Esophagus muscularis mucosa (tissue), 4 donors: ENCODE measurements at regions not wholly inside any gene's neighbourhood (a gene's known extent, or its start where the extent isn't known, plus 50 kb on each side); places are given as distances from the start of the nearest gene placed in this dataset.

Experiments
- DNase-seq: peaks from one replicate; pipeline ENCODE4 v3.0.0-alpha.2; 2017; ENCODE audit errors: extremely low spot score
- H3K27ac ChIP-seq, 4 donors: fragments of 200-600 bp; sonication (generic); replicated peaks in 1 of 4; 1 replicate in 3 of 4; 2 replicates in 1 of 4; pipeline ENCODE4 v1.5.1; 2016 to 2019; ENCODE audit warnings: mild to moderate bottlenecking in 1 of 4
- H3K27me3 ChIP-seq, 4 donors: fragments of 200-600 bp; sonication (generic); one replicate each; pipeline versions ENCODE4 v1.5.1 to v1.6.0; 2016 to 2019
- H3K36me3 ChIP-seq, 4 donors: fragments of 200-600 bp; sonication (generic); one replicate each; pipeline ENCODE4 v1.5.1; 2016 to 2019
- H3K4me1 ChIP-seq, 4 donors: fragments of 200-600 bp; sonication (generic); one replicate each; pipeline ENCODE4 v1.5.1; 2016 to 2019
- H3K4me3 ChIP-seq, 4 donors: fragments of 200-600 bp; sonication (generic); 1 replicate in 2 of 4; 2 replicates in 2 of 4; pipeline ENCODE4 v1.5.1; 2016 to 2019; ENCODE audit warnings: mild to moderate bottlenecking in 4 of 4, moderate library complexity in 1 of 4
- H3K9me3 ChIP-seq, 4 donors: fragments of 200-600 bp; sonication (generic); 1 replicate in 3 of 4; 2 replicates in 1 of 4; pipeline ENCODE4 v1.5.1; 2016 to 2019
- EP300 ChIP-seq: sonication (generic); formaldehyde crosslinking; IDR thresholded peaks from one replicate; pipeline ENCODE4 v1.6.1; 2017; ENCODE audit warnings: antibody characterized with exemption
- POLR2A ChIP-seq: fragments of 450-650 bp; IDR thresholded peaks from one replicate; pipeline ENCODE4 v1.6.1; 2017; ENCODE audit warnings: antibody characterized with exemption, moderate library complexity, mild to moderate bottlenecking, low read depth
- POLR2AphosphoS5 ChIP-seq, 2 donors: sonication (generic); formaldehyde crosslinking; IDR thresholded peaks; one replicate each; pipeline ENCODE4 v1.6.1; 2017; ENCODE audit warnings: antibody characterized with exemption in 2 of 2
- WGBS: methylation state at CpG from one replicate; pipeline ENCODE4 v1.1.5; 2018; 5-methylcytosine and 5-hydroxymethylcytosine counted together
- intact Hi-C: fragments of 100-400 bp; cut with DNase I; formaldehyde crosslinking; loops from one replicate; pipeline ENCODE4 v1.15.1; 2023
- TF ChIP-seq, protein P1 (sequence below), 3 experiments: fragments of 200-600 bp in 2 of 3; fragments of 450-650 bp in 1 of 3; sonication (generic) in 2 of 3; IDR thresholded peaks; one replicate each; pipeline ENCODE4 v1.5.1; 2017 to 2019; ENCODE audit warnings: antibody characterized with exemption in 3 of 3, mild to moderate bottlenecking in 2 of 3, moderate library complexity in 1 of 3

DNA sequence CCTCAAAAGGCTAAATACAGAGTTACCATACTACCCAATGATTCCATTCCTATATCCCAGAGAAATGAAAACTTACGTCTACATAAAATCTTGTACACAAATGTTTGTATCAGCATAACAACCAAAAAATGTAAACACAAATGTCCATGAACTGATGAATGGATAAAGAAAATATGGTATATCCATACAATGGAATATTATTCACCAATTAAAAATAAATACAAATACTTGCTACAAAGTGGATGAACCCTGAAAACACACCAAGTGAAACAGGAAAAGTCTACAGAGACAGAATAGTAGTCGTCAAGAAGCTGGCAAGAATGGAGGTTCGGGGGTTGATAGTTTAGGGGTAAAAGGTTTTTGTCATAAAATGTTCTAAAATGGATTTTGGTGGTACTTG is 54.0 kb upstream of the ANKRD28 start:
- Histone ChIP-seq H3K4me1 (peaks cover 0 to under 1% (median 0%) of the 10 kb centered on the region in 4 donors), H3K36me3 (peaks cover 0 to 5% (median 0%) of the 10 kb centered on the region in 4 donors), H3K4me3 (no peak overlapping the region), H3K9me3 (no peaks in the 10 kb centered on the region), H3K27ac (no peak overlapping the region), H3K27me3 (no peaks in the 10 kb centered on the region)
- DNase-seq, result no peak
- TF ChIP-seq EP300, result no peak
- 99% methylated on average over 3 of the region's 3 CpGs for WGBS
- intact Hi-C loops, result no loop called here

DNA sequence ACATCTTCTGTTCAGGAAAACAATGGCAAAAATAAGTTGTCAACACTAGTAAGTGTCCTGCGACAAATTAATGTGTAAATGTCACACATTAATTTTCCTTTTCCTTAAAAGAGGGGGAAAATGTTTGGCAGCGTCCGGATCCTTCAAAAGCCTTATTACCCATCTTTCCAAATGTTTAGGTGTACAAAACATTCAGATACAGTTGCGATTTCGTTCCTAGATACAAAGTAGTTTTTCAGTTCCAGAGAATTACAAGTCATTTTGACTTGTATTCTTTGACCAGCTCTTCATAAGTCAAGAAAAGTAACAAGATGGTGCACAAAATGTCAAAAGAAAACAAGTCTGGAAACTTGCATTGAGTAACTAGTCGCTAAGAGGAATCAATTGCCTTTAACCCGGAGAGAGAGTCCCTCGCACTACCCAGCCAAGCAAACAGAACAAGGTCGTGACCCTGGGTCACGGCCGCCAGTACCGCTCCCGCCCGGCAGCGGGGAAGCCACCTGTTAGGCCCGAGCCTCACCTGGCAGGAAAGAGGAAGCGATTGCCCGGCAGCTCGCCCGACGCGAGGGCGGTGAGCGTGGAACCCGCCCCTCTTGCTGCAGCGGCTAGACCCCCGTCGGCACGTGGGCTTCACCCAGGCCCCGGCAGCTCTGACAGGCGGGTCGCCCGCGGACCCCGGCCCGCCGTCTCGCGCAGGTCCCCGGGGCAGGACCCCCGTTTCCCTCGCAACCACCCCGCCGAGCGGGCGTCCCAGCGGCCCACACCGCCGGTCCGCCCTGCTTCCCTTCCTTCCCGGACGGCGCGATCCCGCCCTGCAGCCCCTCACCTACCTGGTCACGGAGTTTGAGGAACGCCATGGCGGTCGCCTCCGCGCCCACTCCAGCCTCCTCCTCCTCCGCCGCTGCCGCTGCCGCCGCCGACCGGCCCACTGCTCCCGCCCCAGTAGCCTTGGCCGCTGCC is 61.0 kb upstream of the ANKRD28 start:
- Histone ChIP-seq H3K4me1 (peaks cover 9 to 30% (median 24%) of the 10 kb centered on the region in 4 donors), H3K27ac (peak overlapping the region; percentile 76 to 86 (median 78)), H3K36me3 (no peaks in the 10 kb centered on the region), H3K27me3 (no peaks in the 10 kb centered on the region), H3K9me3 (no peaks in the 10 kb centered on the region), H3K4me3 (peak overlapping the region; percentile 75 to 99 (median 95))
- no peak for DNase-seq
- TF ChIP-seq, protein P1, sequence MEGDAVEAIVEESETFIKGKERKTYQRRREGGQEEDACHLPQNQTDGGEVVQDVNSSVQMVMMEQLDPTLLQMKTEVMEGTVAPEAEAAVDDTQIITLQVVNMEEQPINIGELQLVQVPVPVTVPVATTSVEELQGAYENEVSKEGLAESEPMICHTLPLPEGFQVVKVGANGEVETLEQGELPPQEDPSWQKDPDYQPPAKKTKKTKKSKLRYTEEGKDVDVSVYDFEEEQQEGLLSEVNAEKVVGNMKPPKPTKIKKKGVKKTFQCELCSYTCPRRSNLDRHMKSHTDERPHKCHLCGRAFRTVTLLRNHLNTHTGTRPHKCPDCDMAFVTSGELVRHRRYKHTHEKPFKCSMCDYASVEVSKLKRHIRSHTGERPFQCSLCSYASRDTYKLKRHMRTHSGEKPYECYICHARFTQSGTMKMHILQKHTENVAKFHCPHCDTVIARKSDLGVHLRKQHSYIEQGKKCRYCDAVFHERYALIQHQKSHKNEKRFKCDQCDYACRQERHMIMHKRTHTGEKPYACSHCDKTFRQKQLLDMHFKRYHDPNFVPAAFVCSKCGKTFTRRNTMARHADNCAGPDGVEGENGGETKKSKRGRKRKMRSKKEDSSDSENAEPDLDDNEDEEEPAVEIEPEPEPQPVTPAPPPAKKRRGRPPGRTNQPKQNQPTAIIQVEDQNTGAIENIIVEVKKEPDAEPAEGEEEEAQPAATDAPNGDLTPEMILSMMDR (IDR thresholded peaks at IDR 0.05), result peak in 1 of 3 experiments; percentile 27
- TF ChIP-seq POLR2AphosphoS5 (IDR thresholded peaks at IDR 0.05), result peak in 1 of 2 donors; percentile 32
- TF ChIP-seq EP300, result no peak
- TF ChIP-seq POLR2A, result no peak
- intact Hi-C loops, result no loop called here
- WGBS, result 21% methylated on average over 14 of the region's 70 CpGs

DNA sequence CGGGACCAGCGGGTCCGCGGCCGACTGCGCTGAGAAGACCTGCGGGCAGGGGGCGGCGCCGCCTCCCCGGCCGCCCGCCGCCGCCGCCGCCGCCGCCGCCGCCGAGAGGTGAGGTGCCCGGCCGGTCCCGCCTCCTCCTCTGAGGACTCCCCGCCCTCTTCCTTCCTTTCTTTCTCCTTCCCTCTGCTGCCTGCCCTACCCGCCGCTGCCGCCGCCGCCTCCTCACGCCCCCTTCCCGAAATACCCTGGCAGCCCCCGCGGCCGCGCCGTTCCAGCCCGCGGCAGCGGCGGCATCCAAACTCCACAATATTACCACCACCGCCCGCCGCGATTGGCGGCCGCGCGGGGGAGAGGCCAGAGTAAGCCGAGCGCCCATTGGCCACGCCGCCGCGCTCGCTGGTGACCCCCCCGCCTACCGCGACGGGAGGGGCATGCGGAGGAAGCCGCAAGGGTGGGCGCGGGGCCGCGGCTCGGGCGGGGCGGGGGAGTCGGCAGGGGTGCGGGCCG is 61.8 kb upstream of the ANKRD28 start:
- WGBS, result no CpG with 5 or more reads among the region's 73 CpGs
- TF ChIP-seq POLR2AphosphoS5 (IDR thresholded peaks at IDR 0.05) (peak; percentile 75 to 79), POLR2A (no peak)
- Histone ChIP-seq H3K9me3 (no peaks in the 10 kb centered on the region), H3K27me3 (no peaks in the 10 kb centered on the region), H3K4me1 (peaks cover 9 to 30% (median 24%) of the 10 kb centered on the region in 4 donors), H3K27ac (peak overlapping the region; percentile 76 to 86 (median 78)), H3K36me3 (no peaks in the 10 kb centered on the region), H3K4me3 (peak overlapping the region; percentile 75 to 99 (median 95))
- DNase-seq, result no peak
- intact Hi-C loops, result no loop called here

- H3K36me3 ChIP-seq, result no peaks in the 10 kb centered on the region
- H3K27ac ChIP-seq, result peak overlapping the region; percentile 76 to 86 (median 78)
- no peaks in the 10 kb centered on the region for H3K27me3 ChIP-seq
- H3K9me3 ChIP-seq, result no peaks in the 10 kb centered on the region
- TF ChIP-seq EP300 (no peak), POLR2A (no peak), POLR2AphosphoS5 (IDR thresholded peaks at IDR 0.05) (no peak)
- TF ChIP-seq, protein P1 (IDR thresholded peaks at IDR 0.05), result no peak
- intact Hi-C loops, result no loop called here
- H3K4me1 ChIP-seq, result peaks cover 9 to 30% (median 24%) of the 10 kb centered on the region in 4 donors
- H3K4me3 ChIP-seq, result peak overlapping the region; percentile 75 to 99 (median 95)
- WGBS, result 2% methylated on average over 46 of the region's 55 CpGs
- DNase-seq, result no peak
These were observed 62.5 kb upstream of the ANKRD28 start for GRCh38 chr3:15860014-15860934.

DNA sequence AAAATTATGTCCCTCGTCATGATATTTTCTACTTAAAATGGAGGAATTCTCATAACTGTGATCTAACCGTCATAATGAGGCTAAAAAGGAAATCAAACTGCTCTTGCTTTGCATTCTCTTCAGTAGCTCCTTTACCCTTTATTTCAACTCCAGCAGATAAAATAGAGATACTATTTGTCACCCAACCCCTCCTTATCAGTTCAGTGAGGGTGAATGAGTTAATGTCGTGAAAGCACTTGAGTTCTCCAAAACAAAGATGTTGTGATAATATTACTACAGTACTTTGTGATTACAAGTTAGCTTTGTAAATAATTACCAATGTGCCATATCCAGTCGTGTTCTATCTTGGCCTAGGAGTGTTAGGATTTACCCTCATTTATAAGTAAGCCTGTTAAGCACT is 63.4 kb upstream of the ANKRD28 start:
- Histone ChIP-seq H3K27me3 (no peaks in the 10 kb centered on the region), H3K4me1 (peaks cover 9 to 30% (median 24%) of the 10 kb centered on the region in 4 donors), H3K27ac (peak overlapping the region in 1 of 4 donors; percentile 86), H3K4me3 (peak overlapping the region in 1 of 4 donors; percentile 97), H3K36me3 (no peaks in the 10 kb centered on the region), H3K9me3 (no peaks in the 10 kb centered on the region)
- TF ChIP-seq EP300, result no peak
- no peak for TF ChIP-seq POLR2A
- TF ChIP-seq, protein P1 (IDR thresholded peaks at IDR 0.05), result no peak
- TF ChIP-seq POLR2AphosphoS5 (IDR thresholded peaks at IDR 0.05), result no peak
- 64% methylated on average over 4 of the region's 4 CpGs for WGBS
- intact Hi-C loops, result no loop called here
- DNase-seq, result no peak
